Fibroblast of skin of scalp (primary cell): ENCODE measurements at regions not wholly inside any gene's neighbourhood (a gene's known extent, or its start where the extent isn't known, plus 50 kb on each side); places are given as distances from the start of the nearest gene placed in this dataset.
"Not testable (repeated sequence)": the region's sequence is repeated elsewhere in the genome, so short reads cannot be mapped to it uniquely, and the experiment has no call there.

Experiments used
- DNase-seq: peaks from one replicate; pipeline ENCODE4 v3.0.0-alpha.2; 2013

- DNase-seq, result not testable (repeated sequence)
These were observed 75.8 kb upstream of the PARP8 start for GRCh38 chr5:50590444-50591189.

DNA sequence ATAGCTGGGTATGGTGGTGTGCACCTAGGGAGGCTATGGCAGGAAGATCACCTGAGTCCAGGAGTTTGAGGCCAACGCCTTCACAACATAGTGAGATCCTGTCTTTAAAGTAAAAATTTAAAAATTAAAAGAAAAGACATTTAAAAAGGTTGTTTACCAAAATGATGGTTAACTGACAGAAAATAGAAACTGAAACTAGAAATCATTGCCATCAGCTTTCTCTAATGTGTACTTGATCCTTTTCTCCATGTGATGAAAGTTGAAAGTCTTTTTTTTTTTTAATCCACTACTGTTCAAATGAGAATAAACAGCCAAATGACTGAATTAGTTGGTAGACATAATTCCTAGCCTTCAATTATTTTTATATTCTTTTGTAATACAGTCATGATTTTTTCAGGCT, 75.1 kb upstream of the PARP8 start:
- not testable (repeated sequence) for DNase-seq

- no peak for DNase-seq
These were observed 72.8 kb upstream of the PARP8 start for GRCh38 chr5:50593681-50594080.

DNA sequence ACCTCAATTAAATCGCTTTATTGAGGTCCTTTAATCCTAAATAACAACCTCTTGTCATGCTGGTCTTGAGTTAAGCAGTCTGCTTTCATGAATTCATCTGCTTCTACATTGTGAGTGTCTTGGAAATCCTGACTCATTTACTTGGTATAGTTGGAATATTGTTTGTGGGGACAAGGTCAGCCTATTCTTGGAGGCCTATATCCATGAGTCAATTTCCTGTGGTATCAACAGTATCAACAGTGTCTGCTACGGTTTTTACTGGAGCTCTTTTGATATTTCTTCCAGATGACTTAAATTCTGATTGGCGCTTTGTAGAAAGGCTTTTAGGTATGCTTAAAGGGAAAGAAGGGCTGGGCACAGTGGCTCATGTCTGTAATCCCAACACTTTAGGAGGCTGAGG, 71.2 kb upstream of the PARP8 start:
- DNase-seq, result peak; percentile 79

GRCh38 chr5:50601576-50601975, 64.9 kb upstream of the PARP8 start:
- DNase-seq, result not testable (repeated sequence)

DNA sequence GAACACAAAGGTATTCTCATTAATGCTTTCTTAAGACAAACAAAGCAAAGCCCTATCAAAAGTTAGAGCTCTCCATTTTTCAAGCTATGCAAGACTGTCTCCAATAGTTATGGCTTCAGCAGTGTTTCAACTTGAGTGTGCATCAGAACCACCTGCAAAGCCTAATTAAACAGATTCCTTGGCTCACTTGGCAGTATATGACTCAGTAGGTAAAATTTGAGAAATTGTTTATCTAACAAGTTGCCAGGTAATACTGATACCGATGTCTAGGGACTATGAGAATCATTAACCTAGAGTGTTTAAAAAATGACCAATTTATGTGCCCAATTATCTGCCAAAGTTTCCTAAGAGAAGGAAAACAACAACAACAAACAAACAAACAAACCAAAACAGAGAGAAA, 60.3 kb upstream of the PARP8 start:
- DNase-seq, result no peak

DNA sequence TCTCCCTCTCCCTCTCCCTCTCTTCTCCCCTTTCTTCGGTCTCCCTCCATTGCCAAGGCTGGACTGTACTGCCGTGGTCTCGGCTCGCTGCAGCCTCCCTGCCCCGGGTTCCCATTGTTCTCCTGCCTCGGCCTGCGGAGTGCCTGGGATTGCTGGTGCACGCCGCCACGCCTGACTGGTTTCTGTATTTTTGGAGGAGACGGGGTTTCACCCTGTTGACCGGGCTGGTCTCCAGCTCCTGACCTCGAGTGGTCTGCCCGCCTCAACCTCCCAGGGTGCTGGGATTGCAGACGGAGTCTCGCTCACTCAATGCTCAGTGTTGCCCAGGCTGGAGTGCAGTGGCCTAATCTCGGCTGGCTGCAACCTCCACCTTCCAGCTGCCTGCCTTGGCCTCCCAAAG, 59.0 kb upstream of the PARP8 start:
- DNase-seq, result not testable (repeated sequence)

DNA sequence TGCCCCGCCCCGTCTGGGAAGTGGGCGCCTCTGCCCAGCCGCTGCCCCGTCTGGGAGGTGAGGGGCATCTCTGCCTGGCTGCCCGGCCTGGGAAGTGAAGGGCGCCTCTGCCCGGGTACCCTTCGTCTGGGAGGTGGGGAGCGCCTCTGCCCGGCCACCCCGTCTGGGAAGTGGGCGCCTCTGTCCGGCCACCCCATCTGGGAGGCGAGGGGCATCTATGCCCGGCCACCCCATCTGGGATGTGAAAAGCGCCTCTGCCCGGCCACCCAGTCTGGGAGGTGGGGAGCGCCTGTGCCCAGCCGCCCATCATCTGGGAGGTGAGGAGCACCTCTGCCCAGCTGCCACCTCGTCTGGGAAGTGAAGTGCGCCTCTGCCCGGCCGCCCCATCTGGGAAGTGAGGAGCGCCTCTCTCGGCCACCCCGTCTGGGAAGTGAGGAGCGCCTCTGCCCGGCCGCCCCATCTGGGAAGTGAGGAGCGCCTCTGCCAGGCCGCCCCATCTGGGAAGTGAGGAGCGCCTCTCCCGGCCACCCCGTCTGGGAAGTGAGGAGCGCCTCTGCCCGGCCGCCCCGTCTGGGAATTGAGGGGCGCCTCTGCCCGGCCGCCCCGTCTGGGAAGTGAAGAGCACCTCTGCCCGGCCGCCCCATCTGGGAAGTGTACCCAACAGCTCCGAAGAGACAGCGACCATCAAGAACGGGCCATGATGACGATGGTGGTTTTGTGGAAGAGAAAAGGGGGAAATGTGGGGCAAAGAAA, 58.3 kb upstream of the PARP8 start:
- not testable (repeated sequence) for DNase-seq

- not testable (repeated sequence) for DNase-seq
These were observed 53.4 kb upstream of the PARP8 start for GRCh38 chr5:50613057-50613456.
